ENCODE measurements at regions not wholly inside any gene's neighbourhood (a gene's known extent, or its start where the extent isn't known, plus 50 kb on each side); places are given as distances from the start of the nearest gene placed in this dataset.

DNA sequence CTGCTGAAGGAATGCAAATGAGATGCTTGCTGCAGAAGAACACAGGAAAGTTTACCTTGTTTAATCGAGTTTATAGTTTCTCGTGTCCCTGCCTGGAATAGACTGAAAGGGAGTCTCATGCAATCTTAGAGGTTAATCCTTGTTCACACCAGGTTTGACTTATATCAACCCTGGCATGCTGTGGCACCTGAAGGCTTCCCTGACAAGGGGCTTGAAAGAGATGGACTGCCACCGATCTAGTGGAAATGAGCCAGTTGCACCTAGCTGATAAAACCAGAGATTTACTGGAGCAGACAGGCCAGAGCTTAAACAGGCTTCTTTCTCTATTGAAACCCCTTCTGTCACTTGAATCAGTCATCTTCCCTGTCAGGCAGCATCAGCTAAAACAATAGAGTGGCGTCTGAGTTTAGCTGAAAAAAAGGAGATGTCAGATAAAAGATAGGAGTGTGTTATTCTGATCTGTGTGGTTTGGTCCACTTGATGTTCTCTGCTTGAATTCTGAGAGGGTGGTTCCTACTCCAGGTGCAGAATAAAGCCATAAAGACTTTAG, 349.7 kb downstream of the RWDD3 start:
- TF ChIP-seq, protein P1, sequence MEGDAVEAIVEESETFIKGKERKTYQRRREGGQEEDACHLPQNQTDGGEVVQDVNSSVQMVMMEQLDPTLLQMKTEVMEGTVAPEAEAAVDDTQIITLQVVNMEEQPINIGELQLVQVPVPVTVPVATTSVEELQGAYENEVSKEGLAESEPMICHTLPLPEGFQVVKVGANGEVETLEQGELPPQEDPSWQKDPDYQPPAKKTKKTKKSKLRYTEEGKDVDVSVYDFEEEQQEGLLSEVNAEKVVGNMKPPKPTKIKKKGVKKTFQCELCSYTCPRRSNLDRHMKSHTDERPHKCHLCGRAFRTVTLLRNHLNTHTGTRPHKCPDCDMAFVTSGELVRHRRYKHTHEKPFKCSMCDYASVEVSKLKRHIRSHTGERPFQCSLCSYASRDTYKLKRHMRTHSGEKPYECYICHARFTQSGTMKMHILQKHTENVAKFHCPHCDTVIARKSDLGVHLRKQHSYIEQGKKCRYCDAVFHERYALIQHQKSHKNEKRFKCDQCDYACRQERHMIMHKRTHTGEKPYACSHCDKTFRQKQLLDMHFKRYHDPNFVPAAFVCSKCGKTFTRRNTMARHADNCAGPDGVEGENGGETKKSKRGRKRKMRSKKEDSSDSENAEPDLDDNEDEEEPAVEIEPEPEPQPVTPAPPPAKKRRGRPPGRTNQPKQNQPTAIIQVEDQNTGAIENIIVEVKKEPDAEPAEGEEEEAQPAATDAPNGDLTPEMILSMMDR (IDR thresholded peaks at IDR 0.05; ENCODE audit: control extremely low read depth in 1 of 3, insufficient read depth in 1 of 3, low read depth in 1 of 3, low read length in 3 of 3) = no peak
- no peak for TF ChIP-seq JUND (IDR thresholded peaks at IDR 0.05; ENCODE audit: low read length)

All from H1 (cell line).